ENCODE measurements at regions not wholly inside any gene's neighbourhood (a gene's known extent, or its start where the extent isn't known, plus 50 kb on each side); places are given as distances from the start of the nearest gene placed in this dataset.

DNA sequence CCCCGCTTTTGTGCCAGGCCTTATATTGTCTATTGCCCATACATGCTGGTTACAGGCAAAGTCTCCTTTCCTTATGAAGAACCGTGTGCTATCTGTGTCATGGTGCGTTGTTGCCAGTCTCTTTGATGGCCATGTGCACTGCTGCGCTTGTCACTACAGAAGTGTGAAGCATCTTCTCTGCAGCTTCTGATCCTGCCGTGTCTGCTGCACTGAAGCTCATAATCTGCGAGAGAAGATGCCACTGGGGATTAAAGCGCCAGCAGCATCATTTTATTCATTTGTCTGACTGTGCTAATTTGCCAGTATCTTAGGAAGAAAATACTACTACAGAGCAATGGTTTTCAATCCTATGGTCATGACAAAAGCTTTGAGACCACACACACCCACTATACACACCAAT, 330.1 kb downstream of the FAT3 start:
- no peak for ATAC-seq
- no peak overlapping the region for H3K4me3 Mint-ChIP-seq
- H3K4me1 Mint-ChIP-seq (ENCODE audit: low read depth): no peaks in the 10 kb centered on the region
- H3K27me3 Mint-ChIP-seq (ENCODE audit: low read depth): no peaks in the 10 kb centered on the region
- DNase-seq: no peak
- peaks cover 4% of the 10 kb centered on the region for H3K9me3 Mint-ChIP-seq
- no peaks in the 10 kb centered on the region for H3K36me3 Mint-ChIP-seq (ENCODE audit: insufficient read depth)

- no peaks in the 10 kb centered on the region for H3K4me1 Mint-ChIP-seq (ENCODE audit: low read depth)
- H3K4me3 Mint-ChIP-seq: no peak overlapping the region
- no peaks in the 10 kb centered on the region for H3K36me3 Mint-ChIP-seq (ENCODE audit: insufficient read depth)
- H3K9me3 Mint-ChIP-seq: peaks cover 4% of the 10 kb centered on the region
- no peak for ATAC-seq
- no peaks in the 10 kb centered on the region for H3K27me3 Mint-ChIP-seq (ENCODE audit: low read depth)
- DNase-seq: no peak
Measured at GRCh38 chr11:92556431-92556830, 331.8 kb downstream of the FAT3 start.

DNA sequence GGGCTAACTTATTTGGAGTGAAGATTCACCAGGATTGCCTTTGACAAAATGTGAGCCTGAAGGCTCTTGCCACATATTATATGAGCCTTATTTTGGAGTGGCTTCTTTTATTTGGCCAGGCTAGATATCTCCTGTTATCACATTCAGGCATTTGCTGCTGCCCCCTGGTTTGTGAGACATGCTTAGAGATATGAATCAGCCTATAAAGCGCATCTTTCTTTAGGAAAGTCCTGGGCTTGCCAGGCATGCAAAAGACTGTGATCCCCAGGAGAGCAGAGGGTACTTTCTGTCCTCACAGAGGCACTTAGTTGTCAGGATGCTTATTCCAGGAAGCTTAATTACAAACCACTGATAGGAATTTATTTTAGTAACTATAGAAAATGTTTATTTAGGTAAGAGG, 333.3 kb downstream of the FAT3 start:
- ATAC-seq (no peak), DNase-seq (no peak)
- Mint-ChIP-seq H3K27me3 (ENCODE audit: low read depth) (no peaks in the 10 kb centered on the region), H3K36me3 (ENCODE audit: insufficient read depth) (no peaks in the 10 kb centered on the region), H3K4me3 (no peak overlapping the region), H3K4me1 (ENCODE audit: low read depth) (no peaks in the 10 kb centered on the region), H3K9me3 (peaks cover 4% of the 10 kb centered on the region)

GRCh38 chr11:92558323-92558722, 333.7 kb downstream of the FAT3 start:
- ATAC-seq: no peak
- peaks cover 4% of the 10 kb centered on the region for H3K9me3 Mint-ChIP-seq
- no peaks in the 10 kb centered on the region for H3K36me3 Mint-ChIP-seq (ENCODE audit: insufficient read depth)
- no peaks in the 10 kb centered on the region for H3K27me3 Mint-ChIP-seq (ENCODE audit: low read depth)
- H3K4me3 Mint-ChIP-seq: no peak overlapping the region
- no peaks in the 10 kb centered on the region for H3K4me1 Mint-ChIP-seq (ENCODE audit: low read depth)
- no peak for DNase-seq

GRCh38 chr11:92569726-92570125, 345.1 kb downstream of the FAT3 start:
- Mint-ChIP-seq H3K4me3 (no peak overlapping the region), H3K36me3 (ENCODE audit: insufficient read depth) (no peaks in the 10 kb centered on the region), H3K27me3 (ENCODE audit: low read depth) (no peaks in the 10 kb centered on the region), H3K9me3 (no peaks in the 10 kb centered on the region), H3K4me1 (ENCODE audit: low read depth) (no peaks in the 10 kb centered on the region)
- DNase-seq (no peak), ATAC-seq (no peak)

DNA sequence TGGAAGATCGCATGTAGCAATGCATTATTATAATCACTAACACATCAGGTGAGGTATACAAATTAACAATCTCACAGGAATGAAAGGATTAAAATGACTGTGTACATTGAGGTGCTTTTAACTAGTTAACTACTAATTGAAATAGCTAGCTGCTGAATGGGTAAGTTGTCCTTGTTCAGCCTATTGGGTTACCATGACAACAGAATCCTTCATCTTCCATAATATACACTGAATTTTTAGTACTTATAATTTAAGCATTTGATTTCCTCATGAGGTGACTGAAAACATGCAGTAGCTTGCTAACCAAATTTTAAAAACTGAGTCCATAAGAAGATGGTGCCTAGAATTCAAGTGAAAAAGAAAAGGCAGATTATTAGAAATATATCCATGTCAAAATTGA, 347.9 kb downstream of the FAT3 start:
- Mint-ChIP-seq H3K4me1 (ENCODE audit: low read depth) (no peaks in the 10 kb centered on the region), H3K27me3 (ENCODE audit: low read depth) (no peaks in the 10 kb centered on the region), H3K4me3 (no peak overlapping the region), H3K9me3 (no peaks in the 10 kb centered on the region), H3K36me3 (ENCODE audit: insufficient read depth) (no peaks in the 10 kb centered on the region)
- ATAC-seq (no peak), DNase-seq (no peak)

- H3K27me3 Mint-ChIP-seq (ENCODE audit: low read depth): no peaks in the 10 kb centered on the region
- DNase-seq (no peak), ATAC-seq (no peak)
- no peaks in the 10 kb centered on the region for H3K36me3 Mint-ChIP-seq (ENCODE audit: insufficient read depth)
- no peaks in the 10 kb centered on the region for H3K9me3 Mint-ChIP-seq
- H3K4me1 Mint-ChIP-seq (ENCODE audit: low read depth): no peaks in the 10 kb centered on the region
- no peak overlapping the region for H3K4me3 Mint-ChIP-seq
Measured at GRCh38 chr11:92576315-92576714, 351.7 kb downstream of the FAT3 start.

GRCh38 chr11:92580908-92581307, 356.3 kb downstream of the FAT3 start:
- ATAC-seq (no peak), DNase-seq (no peak)
- H3K27me3 Mint-ChIP-seq (ENCODE audit: low read depth): no peaks in the 10 kb centered on the region
- no peak overlapping the region for H3K4me3 Mint-ChIP-seq
- H3K9me3 Mint-ChIP-seq: no peaks in the 10 kb centered on the region
- no peaks in the 10 kb centered on the region for H3K36me3 Mint-ChIP-seq (ENCODE audit: insufficient read depth)
- no peaks in the 10 kb centered on the region for H3K4me1 Mint-ChIP-seq (ENCODE audit: low read depth)

DNA sequence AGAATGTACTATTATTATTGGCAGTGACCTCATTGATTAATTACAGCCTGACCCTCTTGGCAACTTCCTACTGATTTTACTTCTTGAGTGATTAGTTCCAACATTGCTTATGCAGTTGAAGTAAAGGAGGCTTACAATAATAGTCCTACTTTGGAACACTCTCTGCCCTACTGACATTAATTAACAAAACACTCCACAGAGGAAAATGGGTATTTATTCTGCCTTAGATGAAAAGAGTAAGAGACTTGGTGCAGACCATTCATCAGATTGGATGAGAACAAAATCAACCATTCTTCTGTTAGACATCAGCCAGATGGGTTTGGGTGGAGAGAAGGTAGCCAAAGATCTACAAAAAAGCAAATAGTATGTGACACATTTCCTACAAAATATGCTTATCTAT, 363.8 kb downstream of the FAT3 start:
- DNase-seq (no peak), ATAC-seq (no peak)
- no peaks in the 10 kb centered on the region for H3K4me1 Mint-ChIP-seq (ENCODE audit: low read depth)
- H3K9me3 Mint-ChIP-seq: no peaks in the 10 kb centered on the region
- H3K36me3 Mint-ChIP-seq (ENCODE audit: insufficient read depth): no peaks in the 10 kb centered on the region
- no peak overlapping the region for H3K4me3 Mint-ChIP-seq
- no peaks in the 10 kb centered on the region for H3K27me3 Mint-ChIP-seq (ENCODE audit: low read depth)

DNA sequence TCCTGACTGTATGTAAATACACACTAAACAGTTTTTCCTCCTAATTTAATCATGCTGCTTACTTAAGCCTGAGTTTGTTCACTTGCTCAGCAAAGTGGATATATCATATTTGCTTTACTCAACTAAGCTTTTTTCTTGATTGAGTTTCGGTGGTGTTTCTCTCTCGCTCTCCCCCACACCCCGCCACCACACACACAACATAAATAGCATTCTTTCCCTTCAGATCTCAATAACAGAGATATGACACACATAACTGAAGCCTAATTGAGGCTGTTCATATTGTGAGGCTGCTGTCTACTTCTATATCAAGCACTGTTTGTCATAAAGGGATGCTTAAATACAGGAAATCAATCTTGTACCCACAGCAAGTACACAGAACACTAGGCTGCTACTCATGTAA, 364.9 kb downstream of the FAT3 start:
- DNase-seq: no peak
- Mint-ChIP-seq H3K36me3 (ENCODE audit: insufficient read depth) (no peaks in the 10 kb centered on the region), H3K4me3 (no peak overlapping the region), H3K27me3 (ENCODE audit: low read depth) (no peaks in the 10 kb centered on the region), H3K4me1 (ENCODE audit: low read depth) (no peaks in the 10 kb centered on the region), H3K9me3 (no peaks in the 10 kb centered on the region)
- no peak for ATAC-seq

DNA sequence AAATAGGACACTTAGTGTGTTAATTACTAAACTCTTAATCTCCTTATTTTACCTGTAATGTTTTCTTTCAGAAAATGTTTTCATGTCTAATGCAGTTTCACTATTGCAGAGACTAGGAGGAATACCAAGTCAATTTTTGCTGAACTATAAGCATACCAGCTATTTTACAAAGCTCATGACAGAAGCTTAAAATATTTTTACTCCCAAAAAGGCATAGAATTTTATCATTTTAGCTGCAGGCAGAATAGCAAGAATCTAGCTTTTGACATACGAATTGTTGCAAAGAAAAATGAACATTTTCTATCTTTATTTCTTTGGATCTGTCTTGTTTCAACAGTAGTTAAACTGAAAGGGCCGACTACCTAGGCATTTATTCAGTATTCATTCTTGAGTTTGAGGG, 366.9 kb downstream of the FAT3 start:
- Mint-ChIP-seq H3K27me3 (ENCODE audit: low read depth) (no peaks in the 10 kb centered on the region), H3K36me3 (ENCODE audit: insufficient read depth) (no peaks in the 10 kb centered on the region), H3K9me3 (no peaks in the 10 kb centered on the region), H3K4me1 (ENCODE audit: low read depth) (no peaks in the 10 kb centered on the region), H3K4me3 (no peak overlapping the region)
- ATAC-seq (no peak), DNase-seq (no peak)

- H3K9me3 Mint-ChIP-seq: no peaks in the 10 kb centered on the region
- no peaks in the 10 kb centered on the region for H3K36me3 Mint-ChIP-seq (ENCODE audit: insufficient read depth)
- H3K4me1 Mint-ChIP-seq (ENCODE audit: low read depth): no peaks in the 10 kb centered on the region
- no peaks in the 10 kb centered on the region for H3K27me3 Mint-ChIP-seq (ENCODE audit: low read depth)
- no peak for DNase-seq
- no peak for ATAC-seq
- no peak overlapping the region for H3K4me3 Mint-ChIP-seq
Measured at GRCh38 chr11:92594251-92594650, 369.6 kb downstream of the FAT3 start.

- Mint-ChIP-seq H3K4me1 (ENCODE audit: low read depth) (no peaks in the 10 kb centered on the region), H3K9me3 (no peaks in the 10 kb centered on the region), H3K27me3 (ENCODE audit: low read depth) (no peaks in the 10 kb centered on the region), H3K4me3 (no peak overlapping the region), H3K36me3 (ENCODE audit: insufficient read depth) (no peaks in the 10 kb centered on the region)
- no peak for DNase-seq
- ATAC-seq: no peak
Measured at GRCh38 chr11:92595052-92595451, 370.4 kb downstream of the FAT3 start.

GRCh38 chr11:92596596-92597317, 372.1 kb downstream of the FAT3 start:
- DNase-seq (no peak), ATAC-seq (no peak)
- Mint-ChIP-seq H3K9me3 (peaks cover 4% of the 10 kb centered on the region), H3K4me3 (no peak overlapping the region), H3K4me1 (ENCODE audit: low read depth) (no peaks in the 10 kb centered on the region), H3K27me3 (ENCODE audit: low read depth) (peaks cover 2% of the 10 kb centered on the region), H3K36me3 (ENCODE audit: insufficient read depth) (no peaks in the 10 kb centered on the region)

- DNase-seq (no peak), ATAC-seq (no peak)
- Mint-ChIP-seq H3K4me3 (no peak overlapping the region), H3K27me3 (ENCODE audit: low read depth) (peaks cover 2% of the 10 kb centered on the region), H3K4me1 (ENCODE audit: low read depth) (no peaks in the 10 kb centered on the region), H3K9me3 (peaks cover 4% of the 10 kb centered on the region), H3K36me3 (ENCODE audit: insufficient read depth) (no peaks in the 10 kb centered on the region)
Measured at GRCh38 chr11:92601048-92601447, 368.4 kb upstream of the MTNR1B start.

- Mint-ChIP-seq H3K4me1 (ENCODE audit: low read depth) (no peaks in the 10 kb centered on the region), H3K4me3 (no peak overlapping the region), H3K9me3 (peaks cover 4% of the 10 kb centered on the region), H3K27me3 (ENCODE audit: low read depth) (peaks cover 2% of the 10 kb centered on the region), H3K36me3 (ENCODE audit: insufficient read depth) (no peaks in the 10 kb centered on the region)
- DNase-seq (no peak), ATAC-seq (no peak)
Measured at GRCh38 chr11:92605667-92606066, 363.8 kb upstream of the MTNR1B start.

Measured in activated T-cell treated with anti-CD3 and anti-CD28 coated beads, Interleukin-2, amount 50 U/mL, for 4 hours (primary cell).